Mesenchymal stem cell (in vitro differentiated cells and primary cell): ENCODE measurements at regions not wholly inside any gene's neighbourhood (a gene's known extent, or its start where the extent isn't known, plus 50 kb on each side); places are given as distances from the start of the nearest gene placed in this dataset.

Experiments
- DNase-seq: peaks from one replicate; pipeline ENCODE4 v3.0.0-alpha.2; 2013
- H2AFZ ChIP-seq: one replicate; pipeline ENCODE4 v1.6.1; 2013; ENCODE audit warnings: low read depth, mild to moderate bottlenecking, control low read depth, inconsistent platforms, low read length, moderate library complexity
- H2AK5ac ChIP-seq: 2 replicates; pipeline ENCODE4 v1.6.1; 2013; ENCODE audit warnings: low read length, moderate library complexity, mild to moderate bottlenecking, inconsistent platforms; ENCODE audit not compliant: severe bottlenecking
- H2BK120ac ChIP-seq: one replicate; pipeline ENCODE4 v1.6.1; 2013; ENCODE audit warnings: low read depth, mild to moderate bottlenecking, inconsistent platforms, low read length, moderate library complexity
- H2BK12ac ChIP-seq, 2 experiments: one replicate each; pipeline ENCODE4 v1.6.1; 2013; ENCODE audit warnings: inconsistent platforms in 2 of 2, low read length in 2 of 2, mild to moderate bottlenecking in 2 of 2, moderate library complexity in 2 of 2, control low read depth in 1 of 2
- H2BK15ac ChIP-seq: one replicate; pipeline ENCODE4 v1.6.1; 2013; ENCODE audit warnings: mild to moderate bottlenecking, low read depth, inconsistent platforms; ENCODE audit not compliant: poor library complexity, severe bottlenecking
- H2BK5ac ChIP-seq: 2 replicates; pipeline ENCODE4 v1.6.1; 2013; ENCODE audit warnings: low read depth, mild to moderate bottlenecking, low read length, control low read depth, inconsistent platforms; ENCODE audit not compliant: poor library complexity, severe bottlenecking
- H3K14ac ChIP-seq, 2 experiments: one replicate each; pipeline ENCODE4 v1.6.1; 2013; ENCODE audit warnings: inconsistent platforms in 2 of 2, low read length in 2 of 2, control low read depth in 1 of 2, mild to moderate bottlenecking in 1 of 2, moderate library complexity in 1 of 2
- H3K18ac ChIP-seq, 2 experiments: one replicate each; pipeline ENCODE4 v1.6.1; 2013; ENCODE audit warnings: inconsistent platforms in 2 of 2, low read length in 2 of 2, control low read depth in 1 of 2, low read depth in 1 of 2, mild to moderate bottlenecking in 1 of 2
- H3K23ac ChIP-seq, 2 experiments: one replicate each; pipeline ENCODE4 v1.6.1; 2013; ENCODE audit warnings: inconsistent platforms in 2 of 2, low read length in 2 of 2, mild to moderate bottlenecking in 2 of 2, moderate library complexity in 2 of 2, control low read depth in 1 of 2
- H3K27ac ChIP-seq: 2 replicates; pipeline ENCODE4 v1.5.1; 2013; ENCODE audit warnings: mild to moderate bottlenecking, moderate library complexity, low read length, control low read depth, inconsistent platforms; ENCODE audit not compliant: poor library complexity, severe bottlenecking
- H3K27me3 ChIP-seq, 2 experiments: 2 replicates each; pipeline versions ENCODE4 v1.6.1 to v1.7.0; 2013; ENCODE audit warnings: low read length in 2 of 2, mild to moderate bottlenecking in 2 of 2, moderate library complexity in 2 of 2, control low read depth in 1 of 2, inconsistent platforms in 1 of 2; ENCODE audit not compliant: control insufficient read depth in 1 of 2, insufficient read depth in 1 of 2
- H3K36me3 ChIP-seq, 2 experiments: 2 replicates each; pipeline versions ENCODE4 v1.6.1 to v1.7.0; 2013; ENCODE audit warnings: low read length in 2 of 2, control low read depth in 1 of 2, inconsistent platforms in 1 of 2, low read depth in 1 of 2, mild to moderate bottlenecking in 1 of 2; ENCODE audit not compliant: insufficient read depth in 2 of 2, control insufficient read depth in 1 of 2
- H3K4ac ChIP-seq, 2 experiments: one replicate each; pipeline ENCODE4 v1.6.1; 2013; ENCODE audit warnings: inconsistent platforms in 2 of 2, low read length in 2 of 2, mild to moderate bottlenecking in 2 of 2, moderate library complexity in 2 of 2, control low read depth in 1 of 2, low read depth in 1 of 2
- H3K4me1 ChIP-seq: 2 replicates; pipeline ENCODE4 v1.6.1; 2013; ENCODE audit warnings: low read depth, low read length, control low read depth; ENCODE audit not compliant: control insufficient read depth, insufficient read depth
- H3K4me2 ChIP-seq: 2 replicates; pipeline ENCODE4 v1.6.1; 2013; ENCODE audit warnings: low read length, mild to moderate bottlenecking, inconsistent platforms; ENCODE audit not compliant: poor library complexity, severe bottlenecking
- H3K4me3 ChIP-seq, 2 experiments: 2 replicates each; pipeline versions ENCODE4 v1.5.1 to v1.7.0; 2013; ENCODE audit warnings: low read length in 2 of 2, mild to moderate bottlenecking in 2 of 2, control low read depth in 1 of 2, low read depth in 1 of 2; ENCODE audit not compliant: insufficient read depth in 1 of 2
- H3K79me1 ChIP-seq: replicated peaks from 2 replicates; pipeline ENCODE4 v1.6.1; 2013; ENCODE audit warnings: mild to moderate bottlenecking, control low read depth, low read length, inconsistent platforms; ENCODE audit not compliant: poor library complexity, severe bottlenecking
- H3K9ac ChIP-seq: 2 replicates; pipeline ENCODE4 v1.7.0; 2013; ENCODE audit warnings: mild to moderate bottlenecking, low read length, moderate library complexity
- H3K9me3 ChIP-seq: 2 replicates; pipeline ENCODE4 v1.7.0; 2013; ENCODE audit warnings: mild to moderate bottlenecking, low read length; ENCODE audit not compliant: control insufficient read depth
- H4K8ac ChIP-seq: one replicate; pipeline ENCODE4 v1.6.1; 2013; ENCODE audit warnings: inconsistent platforms, mild to moderate bottlenecking, low read length, moderate library complexity
- H4K91ac ChIP-seq: one replicate; pipeline ENCODE4 v1.6.1; 2013; ENCODE audit warnings: mild to moderate bottlenecking, low read length, inconsistent platforms
- WGBS: methylation state at CpG from one replicate; pipeline ENCODE4 v1.1.7; 2013; ENCODE audit warnings: mixed read lengths; 5-methylcytosine and 5-hydroxymethylcytosine counted together

- 74% methylated on average over 12 of the region's 12 CpGs for WGBS
- H2BK12ac ChIP-seq, result no peak overlapping the region
- no peak overlapping the region for H3K23ac ChIP-seq
- H3K4me1 ChIP-seq, result no peaks in the 10 kb centered on the region
- no peak overlapping the region for H2BK15ac ChIP-seq
- H3K36me3 ChIP-seq, result no peaks in the 10 kb centered on the region
- no peak overlapping the region for H3K4me3 ChIP-seq
- H3K27ac ChIP-seq, result no peak overlapping the region
- no peak overlapping the region for H3K14ac ChIP-seq
- no peak overlapping the region for H3K9ac ChIP-seq
- H4K8ac ChIP-seq, result no peak overlapping the region
- no peaks in the 10 kb centered on the region for H3K79me1 ChIP-seq
- no peak overlapping the region for H3K4ac ChIP-seq
- no peak overlapping the region for H4K91ac ChIP-seq
- no peak overlapping the region for H2BK120ac ChIP-seq
- H3K27me3 ChIP-seq, result peaks cover 0 to 68% of the 10 kb centered on the region in 2 experiments
- H3K9me3 ChIP-seq, result no peaks in the 10 kb centered on the region
- no peak for DNase-seq
- no peak overlapping the region for H2BK5ac ChIP-seq
- no peak overlapping the region for H3K4me2 ChIP-seq
- H3K18ac ChIP-seq, result no peak overlapping the region
- no peak overlapping the region for H2AFZ ChIP-seq
- H2AK5ac ChIP-seq, result no peak overlapping the region
Measured at GRCh38 chr17:79355165-79355564, 255.7 kb downstream of the RBFOX3 start.

- H2BK120ac ChIP-seq, result no peak overlapping the region
- no peaks in the 10 kb centered on the region for H3K4me1 ChIP-seq
- no peak overlapping the region for H4K91ac ChIP-seq
- H3K36me3 ChIP-seq, result no peaks in the 10 kb centered on the region
- H2BK5ac ChIP-seq, result no peak overlapping the region
- no peak overlapping the region for H2AK5ac ChIP-seq
- H4K8ac ChIP-seq, result no peak overlapping the region
- DNase-seq, result no peak
- no peak overlapping the region for H3K14ac ChIP-seq
- no peaks in the 10 kb centered on the region for H3K79me1 ChIP-seq
- H3K4ac ChIP-seq, result no peak overlapping the region
- H3K18ac ChIP-seq, result no peak overlapping the region
- peaks cover 0 to 77% of the 10 kb centered on the region in 2 experiments for H3K27me3 ChIP-seq
- 73% methylated on average over 13 of the region's 15 CpGs for WGBS
- H2BK12ac ChIP-seq, result no peak overlapping the region
- H3K9ac ChIP-seq, result no peak overlapping the region
- no peaks in the 10 kb centered on the region for H3K9me3 ChIP-seq
- no peak overlapping the region for H2AFZ ChIP-seq
- no peak overlapping the region for H2BK15ac ChIP-seq
- no peak overlapping the region for H3K27ac ChIP-seq
- H3K4me2 ChIP-seq, result no peak overlapping the region
- H3K23ac ChIP-seq, result no peak overlapping the region
- H3K4me3 ChIP-seq, result no peak overlapping the region
Measured at GRCh38 chr17:79354173-79354820, 256.6 kb downstream of the RBFOX3 start.

GRCh38 chr17:79353548-79353947, 257.3 kb downstream of the RBFOX3 start:
- no peak for DNase-seq
- Histone ChIP-seq H2BK120ac (no peak overlapping the region), H3K27ac (no peak overlapping the region), H2BK5ac (no peak overlapping the region), H3K36me3 (no peaks in the 10 kb centered on the region), H3K79me1 (no peaks in the 10 kb centered on the region), H3K4me3 (no peak overlapping the region), H2AFZ (no peak overlapping the region), H2BK12ac (no peak overlapping the region), H4K8ac (no peak overlapping the region), H2AK5ac (no peak overlapping the region), H3K4me1 (no peaks in the 10 kb centered on the region), H3K14ac (no peak overlapping the region), H3K27me3 (peaks cover 0 to 77% of the 10 kb centered on the region in 2 experiments), H3K9me3 (no peaks in the 10 kb centered on the region), H3K4ac (no peak overlapping the region), H3K23ac (no peak overlapping the region), H4K91ac (no peak overlapping the region), H3K9ac (no peak overlapping the region), H3K18ac (no peak overlapping the region), H3K4me2 (no peak overlapping the region), H2BK15ac (no peak overlapping the region)
- WGBS, result 75% methylated on average over 13 of the region's 14 CpGs

- Histone ChIP-seq H2BK15ac (no peak overlapping the region), H3K79me1 (no peaks in the 10 kb centered on the region), H3K9ac (no peak overlapping the region), H2BK120ac (no peak overlapping the region), H4K91ac (no peak overlapping the region), H3K18ac (no peak overlapping the region), H3K27me3 (peaks cover 0 to 76% of the 10 kb centered on the region in 2 experiments), H2BK12ac (no peak overlapping the region), H2AFZ (no peak overlapping the region), H2BK5ac (no peak overlapping the region), H3K36me3 (no peaks in the 10 kb centered on the region), H3K4me1 (no peaks in the 10 kb centered on the region), H3K14ac (no peak overlapping the region), H3K27ac (no peak overlapping the region), H3K23ac (no peak overlapping the region), H3K4me2 (no peak overlapping the region), H3K4ac (no peak overlapping the region), H3K4me3 (no peak overlapping the region), H2AK5ac (no peak overlapping the region), H4K8ac (no peak overlapping the region), H3K9me3 (no peaks in the 10 kb centered on the region)
- 78% methylated on average over 8 of the region's 8 CpGs for WGBS
- no peak for DNase-seq
Measured at GRCh38 chr17:79353016-79353415, 257.8 kb downstream of the RBFOX3 start.
